GM03348 (cell line): ENCODE measurements at regions not wholly inside any gene's neighbourhood (a gene's known extent, or its start where the extent isn't known, plus 50 kb on each side); places are given as distances from the start of the nearest gene placed in this dataset.
"Not testable (repeated sequence)": the region's sequence is repeated elsewhere in the genome, so short reads cannot be mapped to it uniquely, and the experiment has no call there.

ENCODE experiments used
- DNase-seq: peaks from one replicate; pipeline ENCODE4 v3.0.0; 2012; ENCODE audit warnings: low spot score

DNA sequence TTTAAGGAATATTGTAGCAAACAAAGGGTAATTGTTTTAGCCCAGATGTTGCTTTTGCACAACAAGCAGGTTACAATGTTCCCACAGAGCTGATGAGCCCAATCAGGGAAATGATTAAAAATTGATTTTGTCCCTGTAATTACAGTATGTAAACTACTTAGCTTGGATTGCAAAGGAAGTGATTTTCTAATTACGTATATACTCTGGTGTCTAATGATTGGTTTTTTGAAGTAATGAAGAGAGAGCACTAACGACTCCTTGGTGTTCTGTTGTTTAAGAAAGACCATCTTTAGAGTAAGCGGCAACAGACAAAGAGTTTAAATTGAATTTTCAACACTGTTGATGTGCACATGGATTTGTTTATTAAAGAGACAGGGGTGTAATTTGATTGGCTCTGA lies 95.3 kb upstream of the ZNF536 start:
- DNase-seq, result no peak

DNA sequence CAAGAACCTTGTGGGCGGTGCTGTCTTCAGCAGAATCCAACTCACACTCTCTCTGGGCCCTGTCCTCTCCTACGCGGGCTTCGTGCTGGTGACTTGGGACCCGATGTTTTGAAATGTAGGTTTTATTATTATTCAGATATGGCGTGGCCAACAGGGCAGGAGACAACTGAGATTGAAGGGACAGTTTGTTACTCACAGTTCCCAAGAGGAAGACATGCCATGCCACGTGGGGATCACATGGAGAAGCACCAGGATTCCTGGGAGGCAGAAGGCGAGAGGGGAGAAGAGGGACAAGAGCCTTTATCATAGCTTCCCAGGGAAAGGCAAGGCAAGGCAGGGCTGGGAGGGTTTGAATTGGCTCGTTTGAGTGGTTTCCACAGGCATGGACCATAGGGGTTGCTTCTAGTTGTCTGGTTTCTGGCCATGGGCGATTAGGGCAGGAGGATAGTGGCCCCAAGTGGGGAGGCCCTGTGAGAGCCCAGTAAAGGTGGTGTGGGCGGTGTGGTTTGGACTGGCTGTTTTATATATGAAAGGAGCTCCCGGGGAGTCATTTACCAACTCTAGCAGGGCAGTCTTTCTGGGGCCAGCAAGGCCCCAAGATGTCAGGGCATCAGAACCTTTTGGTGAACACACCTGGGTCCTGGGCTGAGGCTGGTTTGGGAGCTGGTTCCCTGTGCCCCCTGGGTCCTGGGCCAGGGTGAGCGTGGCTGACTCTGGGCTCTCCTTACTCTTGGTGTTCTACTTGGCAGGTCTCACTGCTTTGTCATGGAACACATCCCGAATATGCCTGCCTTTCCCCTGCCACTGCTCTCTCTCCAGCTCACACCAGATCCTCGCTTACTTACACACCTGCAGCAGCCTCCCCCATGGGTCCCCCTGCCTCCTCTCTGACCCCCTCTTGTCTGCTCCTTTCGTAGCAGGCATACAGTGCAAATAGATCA lies 94.0 kb upstream of the ZNF536 start:
- no peak for DNase-seq

DNA sequence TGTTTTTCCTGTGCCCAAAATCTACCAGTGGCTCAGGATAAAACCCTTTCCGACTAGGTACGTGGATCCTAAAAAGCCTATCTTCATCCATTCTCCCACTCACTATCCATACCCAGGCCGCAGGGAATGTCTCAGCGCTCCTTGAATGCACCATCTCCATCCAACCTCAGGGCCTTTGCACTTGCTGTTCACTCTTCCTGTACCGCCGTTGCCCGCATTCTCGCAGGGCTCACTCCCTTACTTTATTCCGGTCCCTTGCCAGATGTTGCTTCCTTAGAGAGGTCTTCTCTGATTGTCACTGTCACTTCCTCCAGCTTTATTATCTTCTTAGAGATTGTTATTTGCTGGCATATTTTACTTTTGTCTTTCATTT lies 93.3 kb upstream of the ZNF536 start:
- DNase-seq, result no peak

DNA sequence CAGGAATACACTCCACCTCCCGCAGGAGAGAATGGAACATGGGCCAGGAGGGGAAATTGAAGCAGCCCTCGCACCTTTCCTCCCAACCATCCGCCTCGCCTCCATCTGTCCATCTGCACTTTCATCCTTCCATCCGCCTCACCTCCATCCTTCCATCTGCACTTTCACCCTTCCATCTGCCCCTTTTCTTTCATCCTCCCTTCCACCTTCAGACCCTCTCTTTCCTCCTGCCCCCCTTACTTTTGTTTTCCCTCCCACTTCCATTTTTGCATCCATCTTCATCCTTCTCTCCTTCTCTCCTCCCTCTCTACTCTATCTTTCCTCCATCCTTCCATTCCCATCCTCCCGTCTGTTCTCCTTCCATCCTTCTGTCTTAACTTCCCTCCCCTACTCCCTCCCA lies 92.2 kb upstream of the ZNF536 start:
- DNase-seq, result no peak

DNA sequence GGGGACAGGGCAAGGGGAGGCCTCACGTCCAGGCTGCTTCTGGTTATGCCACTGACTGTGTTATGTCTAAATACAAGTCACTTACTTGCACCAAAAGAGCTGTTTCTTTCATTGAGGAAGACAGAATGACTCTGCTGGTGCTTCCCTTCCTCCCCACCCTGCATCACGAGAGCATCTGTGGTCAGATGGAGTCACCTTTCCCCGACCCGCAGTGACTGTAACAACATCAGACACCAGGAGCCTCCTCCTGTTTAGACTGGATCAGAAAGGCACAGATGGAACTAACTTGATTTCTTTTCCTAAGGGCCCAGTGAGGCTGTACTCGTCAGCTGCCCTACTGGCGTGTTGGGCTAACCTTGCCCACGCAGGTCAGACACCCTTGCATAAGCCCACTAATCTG lies 90.3 kb upstream of the ZNF536 start:
- no peak for DNase-seq

DNA sequence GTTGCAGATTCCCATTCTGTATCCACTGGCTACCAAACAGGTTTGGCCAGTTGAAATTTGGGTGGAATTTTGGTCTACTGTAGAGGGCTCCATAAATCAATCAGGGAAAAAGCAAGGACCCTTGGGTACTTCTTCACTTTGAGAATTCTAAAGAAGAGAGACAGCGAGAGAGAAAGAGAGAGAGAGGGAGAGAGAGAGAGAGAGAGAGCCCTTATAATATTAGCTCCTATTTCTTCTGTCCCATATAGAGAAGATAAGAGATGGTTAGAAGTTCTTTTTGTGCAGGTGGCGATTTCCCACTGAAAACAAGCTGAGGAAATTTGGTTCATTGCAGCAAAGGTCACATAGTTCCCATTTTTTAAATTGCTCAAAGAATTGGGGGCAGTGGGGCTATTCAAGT lies 88.6 kb upstream of the ZNF536 start:
- DNase-seq, result no peak

DNA sequence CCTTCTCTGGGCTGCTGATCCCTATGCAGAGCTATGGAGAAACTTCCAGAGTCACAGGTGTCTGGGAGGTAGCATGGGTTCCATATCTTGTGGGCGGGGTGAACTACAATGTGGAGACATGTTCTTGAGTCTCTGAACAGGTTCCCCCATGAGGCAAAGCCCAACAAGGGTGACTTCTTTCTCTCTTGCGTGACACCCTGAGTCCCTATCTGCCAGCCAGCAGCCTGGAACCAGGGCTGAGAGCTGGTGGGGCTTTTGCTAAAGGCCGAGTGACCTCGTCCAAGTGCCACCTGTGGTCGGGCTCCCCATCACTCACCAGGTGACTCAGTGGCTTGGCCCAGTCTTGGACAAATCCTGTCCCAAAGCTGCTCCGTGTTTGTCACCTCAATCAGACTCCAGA lies 88.0 kb upstream of the ZNF536 start:
- no peak for DNase-seq

DNA sequence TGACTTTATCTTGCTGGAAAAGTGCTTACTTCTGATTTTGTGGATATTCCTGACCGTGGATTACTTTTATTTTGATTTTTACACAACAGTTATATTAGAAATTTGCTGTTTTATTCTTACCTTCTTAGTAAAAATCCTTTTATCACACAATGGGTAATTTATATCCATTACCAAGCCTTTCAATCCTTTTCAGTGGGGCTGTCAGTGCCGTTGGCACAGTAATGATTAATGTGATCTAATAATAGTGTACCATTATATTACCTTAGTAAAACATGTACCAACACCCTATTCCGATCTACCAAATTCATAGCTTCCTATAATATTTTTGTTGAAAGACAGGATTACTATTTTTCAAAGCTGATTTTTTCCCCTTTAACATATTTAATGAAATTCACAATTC lies 87.3 kb upstream of the ZNF536 start:
- no peak for DNase-seq

DNA sequence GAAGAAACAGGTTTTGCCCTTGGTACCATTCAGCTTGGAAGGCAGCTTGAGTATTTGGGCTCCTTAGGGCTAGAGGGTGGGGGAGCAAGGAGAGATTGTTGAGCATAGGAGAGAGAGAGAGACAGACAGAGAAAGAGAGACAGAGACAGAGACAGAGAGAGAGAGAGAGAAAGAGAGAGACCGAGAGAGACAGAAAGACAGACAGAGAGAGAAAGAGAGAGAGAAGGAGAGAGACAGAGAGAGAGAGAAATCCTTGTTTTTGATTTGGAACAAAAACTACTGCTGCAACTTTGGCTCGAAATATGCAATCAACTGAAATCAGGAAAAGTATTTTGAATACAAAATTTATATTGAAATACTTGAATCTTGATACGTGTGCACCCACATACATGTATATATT lies 85.8 kb upstream of the ZNF536 start:
- DNase-seq, result no peak

DNA sequence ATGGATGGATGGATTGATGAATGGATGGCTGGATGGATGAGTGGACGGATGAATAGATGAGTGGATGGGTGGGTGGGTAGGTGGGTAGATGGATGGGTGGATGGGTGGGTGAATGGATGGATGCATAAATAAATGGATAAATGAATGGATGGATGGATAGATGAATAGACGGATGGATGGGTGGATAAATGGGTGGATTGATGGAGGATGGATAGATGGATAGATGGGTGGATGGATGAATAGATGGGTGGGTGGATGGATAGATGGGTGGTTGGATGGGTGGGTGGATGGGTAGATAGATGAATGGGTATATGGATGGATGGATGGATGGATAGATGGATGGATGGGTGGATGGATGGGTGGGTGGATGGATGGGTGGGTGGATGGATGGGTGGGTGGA lies 84.9 kb upstream of the ZNF536 start:
- no peak for DNase-seq

DNA sequence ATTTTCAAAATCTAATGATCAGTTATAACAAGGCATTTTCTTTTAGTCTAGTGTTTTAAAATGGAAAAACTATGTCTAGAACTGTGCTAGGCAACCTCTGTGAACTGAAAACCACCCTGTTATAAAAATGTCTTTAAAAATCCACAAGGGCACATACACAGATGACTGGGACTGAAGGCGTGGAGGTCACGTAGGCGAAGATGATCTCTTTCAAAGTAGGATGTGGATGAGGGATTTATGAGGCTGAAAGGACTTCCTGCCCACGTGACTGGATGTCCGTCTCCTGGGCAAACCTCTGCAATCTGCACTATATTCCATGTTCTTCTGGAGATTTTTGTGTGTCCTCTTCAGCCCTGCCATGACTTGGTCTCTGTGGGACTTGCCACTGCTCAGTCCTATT lies 84.2 kb upstream of the ZNF536 start:
- no peak for DNase-seq

DNA sequence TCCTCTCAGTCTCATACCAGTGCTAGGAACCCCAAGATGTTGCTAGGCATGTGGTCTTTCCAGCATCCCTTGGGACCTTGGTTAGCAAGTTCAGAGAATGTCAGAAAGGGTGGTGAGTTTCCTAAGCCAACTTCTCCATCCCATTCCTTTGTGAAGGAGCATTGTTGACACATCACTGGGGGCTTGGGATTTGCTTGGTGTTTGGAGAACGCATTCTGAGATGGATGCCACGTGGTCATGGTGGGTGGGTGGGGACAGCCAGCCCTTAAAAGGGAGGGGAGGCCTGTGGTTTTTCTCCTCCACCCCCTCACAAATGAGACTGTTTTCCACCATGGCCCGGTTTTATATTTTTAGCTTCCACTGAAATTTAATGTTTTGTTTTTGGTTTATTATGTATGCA lies 83.3 kb upstream of the ZNF536 start:
- no peak for DNase-seq

DNA sequence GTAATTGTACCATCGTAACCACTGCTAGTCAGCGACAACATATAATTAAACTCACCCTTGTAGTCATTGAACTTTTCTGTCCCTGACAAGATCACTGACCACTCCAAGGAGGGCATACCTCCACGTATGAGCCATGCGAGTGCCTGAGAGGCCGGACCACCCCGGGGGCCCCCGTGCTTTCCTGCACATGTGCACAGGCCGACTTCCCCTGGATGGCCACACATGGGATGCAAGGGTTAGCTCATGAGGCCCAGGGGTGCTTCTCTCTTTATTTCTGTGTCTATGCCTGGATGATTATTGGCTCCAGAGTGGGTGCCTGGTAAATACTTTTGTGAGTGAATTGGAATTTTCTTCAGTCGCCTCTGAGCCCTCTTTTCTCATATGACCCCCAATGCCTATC lies 82.8 kb upstream of the ZNF536 start:
- DNase-seq, result no peak

DNA sequence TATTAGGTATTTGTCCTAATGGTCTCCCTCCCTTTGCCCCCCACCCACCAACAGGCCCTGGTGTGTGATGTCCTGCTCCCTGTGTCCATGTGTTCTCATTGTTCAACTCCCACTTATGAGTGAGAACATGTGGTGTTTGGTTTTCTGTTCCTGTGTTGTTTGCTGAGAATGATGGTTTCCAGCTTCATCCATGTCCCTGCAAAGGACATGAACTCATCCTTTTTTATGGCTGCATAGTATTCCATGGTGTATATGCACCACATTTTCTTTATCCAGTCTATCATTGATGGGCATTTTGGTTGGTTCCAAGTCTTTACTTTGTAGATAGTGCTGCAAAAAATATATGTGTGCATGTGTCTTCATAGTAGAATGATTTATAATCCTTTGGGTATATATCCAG lies 81.4 kb upstream of the ZNF536 start:
- not testable (repeated sequence) for DNase-seq

DNA sequence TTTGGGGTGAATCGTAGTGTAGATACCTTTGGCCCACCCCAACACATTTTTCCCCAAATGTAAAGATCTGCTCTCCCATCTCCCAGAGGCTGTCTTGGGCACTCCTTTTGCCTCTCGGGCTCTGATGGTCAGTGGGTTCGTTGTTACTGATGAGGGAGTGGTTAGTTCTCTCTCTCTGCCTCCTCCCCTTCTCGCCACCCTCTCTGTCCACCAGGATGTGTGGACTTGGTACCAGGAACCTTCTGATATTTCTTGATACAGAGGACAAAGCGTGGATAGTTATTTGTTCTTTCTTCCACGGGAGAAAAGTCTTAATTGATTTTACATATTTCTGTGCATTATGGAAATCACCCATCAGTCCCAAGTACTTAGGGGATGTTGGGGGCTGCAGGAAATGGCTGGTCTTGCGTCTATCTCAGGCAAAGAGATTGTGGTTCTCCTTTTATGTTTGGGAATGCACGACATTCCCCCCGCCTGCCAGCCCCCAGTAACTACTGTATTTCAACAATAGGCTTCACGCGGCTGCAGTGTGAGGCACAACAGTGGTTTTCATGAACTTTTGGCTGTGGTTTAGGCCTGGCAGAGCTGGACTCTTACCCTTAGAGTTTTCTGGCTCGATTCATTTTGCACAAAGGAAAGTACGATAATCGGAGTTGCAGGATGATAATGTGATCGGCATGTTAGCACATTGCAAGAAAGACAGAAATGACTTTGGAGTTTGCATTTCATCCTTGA lies 79.0 kb upstream of the ZNF536 start:
- no peak for DNase-seq

DNA sequence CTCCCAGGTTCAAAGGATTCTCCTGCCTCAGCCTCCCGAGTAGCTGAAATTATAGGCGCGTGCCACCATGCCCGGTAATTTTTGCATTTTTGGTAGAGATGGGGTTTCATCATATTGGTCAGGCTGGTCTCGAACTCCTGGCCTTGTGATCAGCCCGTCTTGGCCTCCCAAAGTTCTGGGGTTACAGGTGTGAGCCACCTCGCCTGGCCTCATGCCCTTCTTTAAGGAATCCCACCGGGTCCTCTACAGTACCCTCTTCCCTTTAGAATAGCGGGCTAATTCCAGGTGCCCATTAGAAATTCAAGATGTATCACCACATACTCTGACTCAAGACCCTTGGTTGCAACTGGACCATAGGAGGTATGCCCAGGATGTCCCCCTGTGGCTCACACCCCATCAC lies 74.2 kb upstream of the ZNF536 start:
- DNase-seq, result no peak

DNA sequence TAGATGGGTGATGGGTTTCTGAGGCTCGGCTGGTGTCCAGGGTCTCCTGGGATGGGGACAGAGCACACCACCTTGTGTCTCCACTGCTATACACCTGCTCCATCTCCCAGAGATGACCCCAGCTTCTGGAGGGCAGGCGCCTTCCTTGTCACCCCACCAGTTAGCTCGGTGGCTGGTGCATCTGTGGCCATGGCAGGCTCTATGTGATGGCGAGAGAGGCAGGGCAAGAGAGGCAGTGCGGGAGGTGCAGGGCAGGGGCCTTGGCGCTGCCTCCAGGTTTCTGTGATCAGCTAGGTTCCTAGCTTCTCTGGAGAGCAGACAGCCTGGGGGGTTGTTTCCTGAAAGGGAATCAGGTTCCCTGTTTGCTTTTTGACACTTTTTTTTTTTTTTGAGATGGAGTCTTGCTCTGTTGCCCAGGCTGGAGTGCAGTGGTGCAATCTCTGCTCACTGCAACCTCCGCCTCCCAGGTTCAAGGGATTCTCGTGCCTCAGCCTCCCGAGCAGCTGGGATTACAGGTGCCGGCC lies 69.0 kb upstream of the ZNF536 start:
- DNase-seq, result no peak

DNA sequence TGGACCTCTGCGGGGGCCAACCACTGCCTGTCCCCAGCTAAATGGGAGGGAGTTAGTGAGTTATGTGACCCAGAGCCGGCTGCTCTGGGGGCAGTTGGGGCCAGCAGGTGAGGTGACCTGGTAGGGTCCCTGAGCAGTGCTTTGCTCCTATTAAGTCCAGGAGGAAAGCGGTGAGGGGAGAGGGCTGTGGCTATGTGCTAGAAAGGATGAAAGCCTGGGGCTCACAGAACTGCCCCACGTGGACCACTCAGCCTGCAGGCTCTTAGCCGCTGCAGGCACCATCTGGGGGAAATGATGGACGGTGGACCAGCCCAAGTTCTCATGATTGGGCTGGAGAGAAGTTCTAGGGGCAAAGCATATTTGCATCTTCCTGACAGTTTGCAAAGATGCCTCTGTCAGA lies 67.6 kb upstream of the ZNF536 start:
- DNase-seq, result no peak

DNA sequence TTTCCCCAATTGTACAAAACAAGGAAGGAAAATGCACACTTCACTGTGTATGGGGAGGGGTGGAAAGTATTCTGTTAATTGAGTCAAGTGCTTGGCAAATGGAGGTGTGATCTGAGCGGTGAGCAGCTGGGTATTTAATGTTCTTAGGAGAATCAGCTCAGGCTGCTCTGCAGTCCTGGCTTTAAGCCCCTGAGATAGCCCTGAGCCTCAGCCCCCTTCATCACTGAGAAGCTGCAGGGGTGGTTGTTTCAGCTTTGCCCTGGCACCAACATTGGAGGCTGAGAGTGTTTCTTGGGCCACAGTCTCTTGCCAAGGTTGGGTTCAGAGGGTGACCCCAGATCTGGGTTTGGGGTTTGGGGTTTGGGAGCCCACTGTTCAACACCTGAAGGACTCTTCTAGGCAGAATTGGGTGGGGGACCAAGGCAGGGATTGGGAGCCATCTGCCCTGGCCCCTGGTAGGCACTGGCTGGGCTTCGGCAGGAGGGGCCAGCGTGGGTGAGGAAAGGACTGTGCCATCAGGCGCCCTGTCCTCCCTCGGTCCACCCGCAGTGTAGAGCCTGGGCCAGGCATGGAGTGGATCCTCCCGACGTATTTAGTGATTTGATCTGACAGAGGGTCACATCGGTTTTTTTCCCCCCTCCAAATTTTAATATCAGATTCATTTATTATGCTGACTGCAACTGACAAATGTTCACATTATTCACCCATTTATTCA lies 66.7 kb upstream of the ZNF536 start:
- no peak for DNase-seq

DNA sequence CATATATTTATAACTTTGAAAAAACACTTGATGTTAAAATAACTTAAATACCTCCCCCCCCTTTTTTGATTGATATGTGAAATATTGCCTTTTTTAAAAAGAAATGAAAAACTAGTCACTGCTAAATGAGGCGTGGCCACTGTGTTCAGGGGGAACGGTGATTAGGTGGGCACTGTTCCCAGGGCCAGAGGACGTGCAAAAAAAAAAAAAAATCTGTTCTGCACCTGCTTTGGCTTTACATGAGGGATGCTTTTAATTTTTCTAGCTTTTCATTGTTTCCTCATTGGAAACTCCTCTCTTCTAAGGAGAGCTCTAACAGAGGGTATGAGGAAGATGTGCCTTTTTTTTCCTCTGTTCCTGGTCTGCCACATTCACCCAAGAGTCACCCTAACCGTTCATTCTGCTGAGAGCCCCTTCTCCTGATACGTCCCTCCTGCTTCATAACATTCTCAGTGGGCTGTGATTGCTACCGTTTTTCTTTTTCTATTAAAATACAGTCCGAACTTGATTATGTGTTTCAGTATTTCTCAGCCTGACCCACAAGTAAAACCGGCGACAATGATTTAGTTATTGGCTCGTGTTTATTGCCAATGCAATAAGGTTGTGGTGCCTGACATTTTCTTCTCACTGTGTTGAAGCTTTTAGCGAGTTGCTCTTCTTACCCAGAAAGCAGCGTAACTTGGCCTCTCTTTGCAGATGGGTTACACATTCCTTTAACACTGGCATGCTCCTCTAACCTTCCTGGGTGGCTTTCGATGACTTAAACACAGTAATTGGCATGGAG lies 64.8 kb upstream of the ZNF536 start:
- no peak for DNase-seq

DNA sequence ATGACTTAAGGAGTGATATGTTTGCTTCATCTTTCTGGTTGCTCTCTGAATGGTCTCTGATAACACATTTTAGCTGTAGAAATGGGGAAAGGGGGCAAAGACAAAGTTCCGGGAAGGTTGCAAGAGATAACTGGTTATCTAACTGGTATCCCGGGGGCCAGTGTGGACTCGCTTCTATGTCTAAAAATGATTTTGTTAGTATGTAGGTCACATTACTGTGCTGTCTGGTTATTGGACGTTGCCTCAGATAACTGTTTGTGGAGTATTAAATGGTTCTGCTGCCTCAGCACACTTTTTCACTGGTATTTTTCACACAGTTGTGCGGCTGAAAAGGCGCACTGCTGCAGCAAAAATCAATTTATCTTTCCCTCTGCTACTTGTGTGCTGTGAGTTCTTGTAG lies 63.0 kb upstream of the ZNF536 start:
- DNase-seq, result no peak
